HG03571 (cell line): ENCODE measurements at regions not wholly inside any gene's neighbourhood (a gene's known extent, or its start where the extent isn't known, plus 50 kb on each side); places are given as distances from the start of the nearest gene placed in this dataset.

Source experiments
- ATAC-seq: cut with Tn5 transposase; IDR thresholded peaks from one replicate; pipeline ENCODE4 v1.9.1; 2021; ENCODE audit not compliant: unreplicated experiment

DNA sequence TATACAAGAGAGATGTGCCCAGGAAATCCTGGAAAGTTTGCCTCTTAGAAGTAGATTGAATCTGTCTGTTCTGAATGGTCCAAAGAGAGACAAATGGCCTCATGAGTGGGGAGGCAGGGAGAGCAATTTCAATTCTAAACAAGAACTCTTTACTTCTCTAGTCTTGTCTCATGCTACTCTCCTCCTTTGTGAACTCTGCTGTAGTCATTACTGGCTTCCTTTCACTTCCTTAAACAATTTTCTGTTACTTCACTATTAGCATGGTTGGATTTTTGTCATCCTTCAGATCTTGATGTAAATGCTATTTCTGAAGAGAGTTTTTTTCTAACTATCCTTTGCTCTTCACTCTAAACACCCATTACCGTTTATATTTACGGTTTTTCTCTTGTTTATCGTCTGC lies 54.0 kb upstream of the GRIN3A start:
- ATAC-seq: no peak

DNA sequence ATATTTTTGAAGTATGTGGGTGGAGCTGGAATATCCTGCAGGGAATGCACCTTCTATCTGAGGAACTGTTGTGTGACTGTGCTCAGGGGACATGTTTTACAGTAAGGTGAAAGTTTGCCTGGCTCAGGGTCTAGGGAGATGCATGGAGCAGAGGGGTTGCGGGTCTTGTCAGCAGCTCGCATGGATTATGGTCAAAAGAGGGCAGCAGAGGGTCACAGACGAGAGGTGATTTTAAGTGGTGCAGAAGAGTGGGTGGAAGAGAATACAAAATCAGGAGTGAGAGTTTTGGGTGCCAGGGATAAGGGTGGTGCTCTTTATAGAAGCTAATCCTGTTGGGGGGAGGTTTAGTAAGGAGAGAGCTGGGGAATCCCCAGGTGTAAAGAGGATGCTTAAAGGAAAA lies 53.5 kb upstream of the GRIN3A start:
- ATAC-seq: no peak

DNA sequence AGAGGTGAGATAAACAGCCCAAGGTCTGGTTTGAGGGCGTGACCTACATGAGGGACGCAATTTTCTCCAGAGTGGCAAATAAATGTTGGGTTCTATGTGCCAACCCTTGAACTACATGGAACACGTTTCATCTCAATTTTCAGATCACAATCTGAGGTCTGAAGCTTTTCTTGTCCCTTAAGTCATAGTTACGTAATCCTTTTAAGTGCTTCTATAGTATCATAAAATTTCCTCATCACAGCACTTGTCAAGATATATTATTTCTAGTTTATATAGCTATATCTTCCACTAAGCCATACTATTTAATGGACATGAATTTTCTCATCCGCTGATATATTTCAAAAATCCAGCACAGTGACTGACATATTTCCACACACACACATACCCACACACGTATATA lies 53.1 kb upstream of the GRIN3A start:
- no peak for ATAC-seq
